Stomach (tissue), 8 donors: ENCODE measurements at regions not wholly inside any gene's neighbourhood (a gene's known extent, or its start where the extent isn't known, plus 50 kb on each side); places are given as distances from the start of the nearest gene placed in this dataset.
"Not testable (repeated sequence)": the region's sequence is repeated elsewhere in the genome, so short reads cannot be mapped to it uniquely, and the experiment has no call there.

ENCODE experiments used
- DNase-seq, 2 donors: peaks; one replicate each; pipeline versions ENCODE4 v3.0.0 to v3.0.0-alpha.2; 2013 to 2019
- H3K27ac ChIP-seq, 5 donors: fragments of 200-600 bp in 4 of 5; sonication (generic) in 4 of 5; one replicate each; pipeline ENCODE4 v1.5.1; 2013 to 2019; ENCODE audit warnings: mild to moderate bottlenecking in 1 of 5, moderate library complexity in 1 of 5
- H3K27me3 ChIP-seq, 3 donors: fragments of 200-600 bp; sonication (generic); one replicate each; pipeline ENCODE4 v1.5.1; 2017 to 2019; ENCODE audit warnings: mixed run types in 1 of 3
- H3K36me3 ChIP-seq, 4 donors: fragments of 200-600 bp; sonication (generic); 1 replicate in 3 of 4; 2 replicates in 1 of 4; pipeline ENCODE4 v1.5.1; 2016 to 2019
- H3K4me1 ChIP-seq, 4 donors: fragments of 200-600 bp; sonication (generic); one replicate each; pipeline ENCODE4 v1.5.1; 2016 to 2019
- H3K4me3 ChIP-seq, 4 donors: fragments of 200-600 bp; sonication (generic) in 3 of 4; one replicate each; pipeline ENCODE4 v1.5.1; 2016 to 2019; ENCODE audit warnings: mild to moderate bottlenecking in 1 of 4
- H3K9me3 ChIP-seq, 4 donors: fragments of 200-600 bp; sonication (generic); one replicate each; pipeline ENCODE4 v1.5.1; 2016 to 2019
- WGBS, 5 donors: extraction: QIAGEN DNeasy Blood & Tissue Kit in 3 of 5; methylation state at CpG; one replicate each; pipeline versions ENCODE4 v1.1.5 to v1.1.7; 2013 to 2018; 5-methylcytosine and 5-hydroxymethylcytosine counted together
- intact Hi-C: fragments of 100-400 bp; cut with DNase I; formaldehyde crosslinking; loops from one replicate; pipeline ENCODE4 v1.15.1; 2023; ENCODE audit warnings: low total_unique reads
- donor health status: healthy with polysubstance abuse.
- donor health status: Bipolar disorder and iron deficiency.
- donor health status: healthy.

DNA sequence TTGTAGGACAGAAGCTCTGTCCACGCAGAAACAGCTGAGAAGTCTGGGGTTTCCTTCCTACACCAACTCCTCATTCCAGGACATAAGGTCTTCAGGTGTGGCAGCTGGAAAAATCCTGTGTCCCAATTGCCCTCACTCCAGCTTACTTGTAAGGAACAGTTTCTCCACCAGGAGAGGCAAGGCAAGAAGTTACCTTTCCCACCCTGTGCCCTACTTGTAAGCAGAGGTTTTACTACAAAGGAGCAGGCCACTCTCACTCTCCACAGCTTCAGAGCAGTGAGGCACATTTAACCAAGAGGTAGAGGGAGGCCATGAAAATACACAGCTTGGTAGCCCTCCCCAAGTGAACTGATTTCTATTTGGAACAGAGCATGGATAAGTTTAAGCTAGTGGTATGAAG is 277.3 kb upstream of the SPATA31A3 start:
- intact Hi-C loops, H3K4me1 ChIP-seq, H3K27me3 ChIP-seq, H3K27ac ChIP-seq, H3K4me3 ChIP-seq, H3K9me3 ChIP-seq, DNase-seq, H3K36me3 ChIP-seq: not testable (repeated sequence)
- no CpG with 5 or more reads among the region's 1 CpG for WGBS, 5 donors

DNA sequence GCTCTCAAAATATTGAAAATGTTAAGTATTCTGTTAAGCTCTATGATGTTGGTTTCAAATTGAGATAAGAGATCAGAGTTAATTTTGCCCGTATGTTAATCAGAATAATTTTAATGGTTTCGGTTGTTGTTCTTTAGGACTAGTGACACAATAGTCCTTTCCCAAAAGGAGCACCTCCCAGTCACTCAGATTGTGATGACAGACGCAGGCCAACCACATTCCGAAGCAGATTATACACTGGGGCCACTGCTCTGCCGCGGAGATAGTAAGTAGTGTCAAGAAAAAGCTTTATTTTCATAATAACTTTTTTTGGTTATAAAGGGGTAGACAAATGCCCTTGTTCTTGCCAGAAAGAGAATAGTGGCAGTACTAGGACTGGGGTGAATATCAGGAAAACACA is 265.5 kb upstream of the SPATA31A3 start:
- H3K4me1 ChIP-seq, H3K27ac ChIP-seq, DNase-seq, H3K27me3 ChIP-seq, H3K4me3 ChIP-seq, intact Hi-C loops, H3K36me3 ChIP-seq, H3K9me3 ChIP-seq: not testable (repeated sequence)
- no CpG with 5 or more reads among the region's 6 CpGs for WGBS, 5 donors

DNA sequence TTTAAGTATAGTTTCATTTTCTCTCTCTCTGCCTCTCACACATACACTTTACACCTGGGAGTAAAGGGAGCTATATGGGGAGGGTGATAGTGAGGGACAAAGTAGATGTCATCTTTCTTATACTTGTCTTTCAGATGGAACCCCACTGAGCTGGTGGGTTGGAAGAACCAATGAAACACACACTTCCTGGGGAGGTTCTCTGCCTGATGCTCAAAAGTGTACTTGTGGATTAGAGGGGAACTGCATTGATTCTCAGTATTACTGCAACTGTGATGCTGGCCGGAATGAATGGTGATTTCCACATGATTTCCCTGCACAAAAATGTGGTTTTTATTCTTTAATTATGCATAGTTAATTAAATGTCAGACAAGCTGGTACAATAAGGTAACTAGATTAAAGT is 256.6 kb upstream of the SPATA31A3 start:
- intact Hi-C loops, H3K27me3 ChIP-seq, H3K4me3 ChIP-seq, H3K9me3 ChIP-seq, H3K27ac ChIP-seq, H3K36me3 ChIP-seq, H3K4me1 ChIP-seq, DNase-seq: not testable (repeated sequence)
- WGBS, 5 donors, result no CpG with 5 or more reads among the region's 1 CpG

DNA sequence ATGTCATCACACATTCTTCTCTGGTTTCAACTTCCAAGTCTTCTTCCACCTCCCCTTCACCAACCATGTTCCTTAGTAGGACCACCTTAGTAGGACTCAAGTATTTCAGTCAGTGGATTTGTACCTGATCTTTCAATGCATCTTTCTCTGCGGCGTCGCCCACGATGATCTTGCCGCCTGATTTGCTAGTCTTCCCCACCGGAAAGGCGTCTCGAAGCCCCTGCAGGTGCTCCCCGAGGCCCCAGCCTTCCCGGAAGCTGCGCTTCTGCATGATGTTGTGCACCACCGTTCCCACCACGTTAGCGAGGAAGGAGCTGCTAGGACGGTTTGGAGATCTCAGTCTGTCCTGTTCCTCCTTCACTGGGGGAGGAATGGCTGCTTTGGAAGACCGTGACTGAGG is 219.7 kb upstream of the SPATA31A3 start:
- H3K27me3 ChIP-seq, H3K4me3 ChIP-seq, H3K4me1 ChIP-seq, H3K36me3 ChIP-seq, H3K27ac ChIP-seq, DNase-seq, intact Hi-C loops, H3K9me3 ChIP-seq: not testable (repeated sequence)
- WGBS, 5 donors, result 93 to 97% (median 95%) methylated on average over 13 to 15 of the region's 16 CpGs

DNA sequence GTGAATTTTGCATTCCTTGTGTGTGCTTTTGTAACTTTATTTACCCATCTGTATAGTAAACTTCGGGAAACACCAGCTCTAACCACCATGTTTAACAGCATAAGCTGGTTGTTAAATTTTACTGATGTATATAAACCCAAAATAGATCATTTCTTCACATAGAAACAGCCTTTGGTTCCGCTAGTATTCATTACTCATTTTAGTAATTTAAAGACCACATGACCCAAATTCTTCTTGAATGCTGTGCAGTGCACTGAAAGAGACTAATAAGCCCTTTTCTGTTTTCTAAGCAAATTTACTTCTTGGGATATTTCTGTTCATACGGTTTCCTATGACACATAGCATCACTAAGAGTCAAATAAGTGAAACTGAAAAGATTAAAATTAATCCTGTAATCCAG is 218.5 kb upstream of the SPATA31A3 start:
- H3K4me1 ChIP-seq, H3K4me3 ChIP-seq, DNase-seq, H3K9me3 ChIP-seq, H3K27ac ChIP-seq, intact Hi-C loops, H3K36me3 ChIP-seq, H3K27me3 ChIP-seq: not testable (repeated sequence)
- 44 to 61% (median 56%) methylated on average over 1 of the region's 3 CpGs for WGBS, 5 donors

DNA sequence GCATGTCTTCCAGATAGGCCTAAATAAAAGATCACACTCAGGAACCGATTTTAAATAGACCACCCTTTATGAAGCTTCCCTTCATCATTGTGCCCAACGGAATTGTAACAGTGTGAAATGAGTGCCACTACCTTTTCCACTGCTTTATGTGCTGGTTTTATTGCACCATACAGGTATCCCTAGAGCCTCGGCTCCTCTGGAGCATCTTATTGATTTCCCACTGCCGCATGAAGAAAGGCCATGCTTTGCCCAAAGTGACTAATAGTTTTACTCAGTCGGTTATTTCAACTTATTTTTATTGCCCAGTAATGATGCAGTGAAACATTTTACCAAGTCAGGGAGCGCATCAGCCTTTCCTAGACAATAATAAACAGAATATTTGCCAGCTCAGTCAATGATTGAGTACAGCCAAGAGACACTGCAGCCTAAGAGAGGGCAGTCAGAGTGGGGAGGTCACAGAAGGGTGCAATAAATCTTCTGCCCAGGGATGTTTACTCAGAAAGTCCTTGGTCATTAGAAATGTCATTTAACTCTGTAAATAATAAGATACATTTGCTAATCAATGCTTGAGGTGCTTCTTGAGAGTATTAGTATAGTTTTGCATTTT is 216.6 kb upstream of the SPATA31A3 start:
- H3K9me3 ChIP-seq, H3K4me3 ChIP-seq, H3K27me3 ChIP-seq, DNase-seq, intact Hi-C loops, H3K36me3 ChIP-seq, H3K27ac ChIP-seq, H3K4me1 ChIP-seq: not testable (repeated sequence)
- 73 to 94% (median 79%) methylated on average over 2 to 3 of the region's 6 CpGs; no CpG with 5 or more reads in 1 of the 5 donors for WGBS, 5 donors

DNA sequence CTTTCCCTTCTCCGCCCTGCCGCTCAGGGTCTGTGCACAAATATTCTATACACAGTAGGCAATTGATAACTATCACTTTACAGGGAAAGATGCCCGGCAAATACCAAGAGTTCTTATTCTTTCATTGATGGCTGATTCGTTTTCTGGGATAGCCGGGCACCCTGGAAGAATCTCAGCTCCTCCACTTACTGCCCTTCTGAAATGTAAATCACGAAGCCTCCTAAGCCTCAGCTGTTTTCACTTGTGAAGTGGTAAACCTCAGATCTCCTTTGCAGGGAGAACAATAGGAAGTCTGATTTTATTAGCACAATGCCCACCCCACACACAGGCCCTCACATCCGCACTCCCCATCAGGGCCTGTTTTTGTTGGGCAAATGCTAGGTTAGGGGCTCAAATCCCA is 203.8 kb upstream of the SPATA31A3 start:
- H3K27me3 ChIP-seq, H3K4me1 ChIP-seq, H3K4me3 ChIP-seq, H3K36me3 ChIP-seq, DNase-seq, H3K27ac ChIP-seq, H3K9me3 ChIP-seq, intact Hi-C loops: not testable (repeated sequence)
- WGBS, 5 donors, result 55 to 74% (median 65%) methylated on average over 4 to 5 of the region's 7 CpGs

DNA sequence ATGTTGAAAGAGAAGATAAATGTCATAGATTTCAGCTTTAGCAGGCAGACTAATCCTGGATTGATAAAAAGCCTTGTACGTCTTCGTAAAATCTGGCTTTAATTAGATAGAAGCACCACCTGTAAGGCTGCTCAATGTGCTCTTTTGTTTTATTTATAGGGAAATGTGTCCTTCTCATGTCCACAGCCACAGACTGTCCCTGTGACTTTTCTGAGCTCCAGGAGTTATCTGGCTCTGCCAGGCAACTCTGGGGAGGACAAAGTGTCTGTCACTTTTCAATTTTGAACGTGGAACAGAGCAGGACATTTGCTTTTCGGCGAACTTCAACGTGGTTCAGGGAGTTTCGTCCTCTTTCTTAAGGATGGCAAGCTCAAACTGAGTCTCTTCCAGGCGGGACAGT is 203.0 kb upstream of the SPATA31A3 start:
- H3K4me3 ChIP-seq, DNase-seq, H3K27ac ChIP-seq, H3K4me1 ChIP-seq, H3K9me3 ChIP-seq, intact Hi-C loops, H3K27me3 ChIP-seq, H3K36me3 ChIP-seq: not testable (repeated sequence)
- 40 to 79% (median 78%) methylated on average over 1 to 4 of the region's 8 CpGs; no CpG with 5 or more reads in 2 of the 5 donors for WGBS, 5 donors

DNA sequence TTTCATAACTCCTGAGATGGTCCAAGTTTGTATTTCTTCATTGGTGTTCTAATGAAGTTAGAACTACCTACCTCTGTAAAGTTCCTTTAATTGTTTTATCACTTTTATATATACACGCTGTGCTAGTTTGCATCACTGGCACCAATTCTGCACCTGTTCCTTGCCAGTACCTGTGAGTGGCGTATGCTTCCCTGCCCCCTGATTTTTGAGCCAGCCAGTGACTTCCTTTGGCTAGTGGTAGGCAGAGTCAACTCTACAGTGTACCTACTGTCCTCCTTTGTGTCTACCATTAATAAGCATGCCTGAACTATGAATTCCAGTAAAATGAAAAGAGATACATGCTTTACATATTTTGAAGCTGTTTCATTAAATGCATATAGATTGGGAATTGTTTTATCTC is 186.8 kb upstream of the SPATA31A3 start:
- intact Hi-C loops, H3K9me3 ChIP-seq, H3K27me3 ChIP-seq, H3K27ac ChIP-seq, DNase-seq, H3K4me3 ChIP-seq, H3K4me1 ChIP-seq, H3K36me3 ChIP-seq: not testable (repeated sequence)
- 27 to 74% (median 49%) methylated on average over 2 of the region's 2 CpGs for WGBS, 5 donors

DNA sequence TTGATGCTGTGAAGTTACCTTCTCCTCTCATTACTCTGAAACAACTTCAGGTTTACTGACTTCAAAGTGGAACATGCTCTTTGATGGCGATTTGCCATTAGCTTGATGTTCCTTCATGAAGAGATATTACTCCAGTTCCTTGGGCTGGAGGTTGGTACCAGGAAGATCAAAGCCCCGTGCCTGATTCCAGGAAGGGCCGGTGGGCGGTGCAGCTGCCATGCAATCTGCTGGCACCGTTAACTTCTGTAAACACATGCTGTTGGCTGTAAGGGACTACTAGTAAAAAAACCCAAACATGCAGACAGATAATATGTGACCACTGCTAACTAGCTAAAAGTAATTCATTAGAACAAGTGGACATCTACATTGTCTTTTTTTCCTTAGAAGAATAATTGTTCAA is 182.8 kb upstream of the SPATA31A3 start:
- DNase-seq, H3K4me1 ChIP-seq, H3K27me3 ChIP-seq, H3K9me3 ChIP-seq, H3K36me3 ChIP-seq, intact Hi-C loops, H3K4me3 ChIP-seq, H3K27ac ChIP-seq: not testable (repeated sequence)
- 20% methylated on average over 1 of the region's 5 CpGs; no CpG with 5 or more reads in 4 of the 5 donors for WGBS, 5 donors

DNA sequence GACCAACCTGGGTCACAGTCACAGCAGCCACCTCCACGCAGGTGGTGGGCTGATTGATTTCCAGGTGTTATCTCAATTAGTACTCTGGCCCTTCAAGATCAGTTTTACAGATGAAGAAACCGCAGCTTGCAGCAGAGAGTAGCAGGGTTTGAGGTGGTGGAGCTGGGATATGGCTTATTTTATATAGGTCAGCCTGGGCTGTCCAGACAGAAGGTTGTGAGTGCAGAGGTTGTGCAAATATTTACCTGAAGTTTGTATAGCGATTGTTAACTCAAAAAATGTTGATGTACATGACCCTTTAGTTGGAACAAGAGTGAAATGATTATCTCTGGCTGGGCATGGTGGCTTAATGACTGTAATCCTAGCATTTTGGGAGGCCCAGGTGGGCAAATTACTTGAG is 179.4 kb upstream of the SPATA31A3 start:
- H3K36me3 ChIP-seq, H3K27ac ChIP-seq, DNase-seq, H3K27me3 ChIP-seq, H3K4me1 ChIP-seq, intact Hi-C loops, H3K9me3 ChIP-seq, H3K4me3 ChIP-seq: not testable (repeated sequence)
- 33 to 64% (median 41%) methylated on average over 1 of the region's 3 CpGs for WGBS, 5 donors

DNA sequence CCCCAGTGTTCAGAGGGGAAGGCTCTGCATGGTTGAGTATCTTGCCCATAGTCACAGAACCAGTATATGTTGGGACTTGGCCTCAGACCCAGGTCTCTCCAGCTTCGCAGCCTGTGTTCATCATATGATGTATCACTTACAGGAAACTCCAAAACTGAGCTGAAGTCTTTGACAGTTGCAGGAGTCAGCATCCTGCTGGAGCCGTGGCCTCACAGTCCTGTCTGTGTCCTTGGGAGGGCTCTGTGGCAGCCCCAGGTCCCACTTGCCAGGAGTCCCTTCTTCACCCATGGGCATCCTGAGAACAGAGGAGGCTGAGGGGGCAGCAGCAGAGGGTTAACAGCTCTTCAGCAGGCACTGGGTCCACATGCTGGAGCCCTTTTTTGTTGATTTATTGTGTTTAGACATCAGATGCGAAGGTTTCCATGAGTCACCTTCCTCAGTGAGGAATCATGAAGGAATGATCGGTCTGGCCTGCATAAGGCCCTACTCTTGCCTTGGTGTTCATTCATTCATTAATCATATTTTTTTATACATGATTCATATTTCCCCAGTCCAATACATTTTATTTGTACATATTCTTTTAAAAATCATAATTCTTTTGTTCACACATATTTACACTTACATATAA is 176.3 kb upstream of the SPATA31A3 start:
- H3K36me3 ChIP-seq, H3K27ac ChIP-seq, DNase-seq, H3K4me1 ChIP-seq, intact Hi-C loops, H3K4me3 ChIP-seq, H3K9me3 ChIP-seq, H3K27me3 ChIP-seq: not testable (repeated sequence)
- 40 to 91% (median 60%) methylated on average over 1 to 2 of the region's 4 CpGs; no CpG with 5 or more reads in 1 of the 5 donors for WGBS, 5 donors

DNA sequence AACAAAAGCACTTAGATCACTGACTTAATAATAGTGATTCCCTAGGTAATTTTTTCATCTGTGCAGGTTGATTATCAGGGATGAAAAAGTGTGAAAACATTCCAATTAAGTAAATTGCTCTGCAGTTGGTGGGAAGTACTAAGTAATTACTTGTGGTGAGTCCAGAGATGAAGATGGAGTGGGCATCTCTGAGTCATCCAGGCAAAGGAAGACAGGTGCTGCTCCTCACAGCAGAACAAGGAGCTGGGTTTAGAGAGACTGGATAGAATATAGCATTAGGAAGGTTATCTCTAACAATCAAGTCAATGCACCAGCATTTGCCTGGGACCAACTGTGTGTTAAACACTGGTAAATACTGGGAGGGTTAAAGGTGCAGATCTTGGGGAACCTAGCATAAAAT is 174.0 kb upstream of the SPATA31A3 start:
- DNase-seq, H3K4me1 ChIP-seq, H3K36me3 ChIP-seq, H3K9me3 ChIP-seq, H3K27ac ChIP-seq, H3K4me3 ChIP-seq, intact Hi-C loops, H3K27me3 ChIP-seq: not testable (repeated sequence)
